AG04449 (cell line): ENCODE measurements at regions not wholly inside any gene's neighbourhood (a gene's known extent, or its start where the extent isn't known, plus 50 kb on each side); places are given as distances from the start of the nearest gene placed in this dataset.

Experiments used
- CTCF ChIA-PET: fragments of 350-600 bp; formaldehyde crosslinking; extraction: SDS; loops from one replicate; lab custom pipeline; 2021; ENCODE audit warnings: antibody characterized with exemption; lab: Yijun Ruan, JAX
- POLR2A ChIA-PET: fragments of 400-600, 350-600 bp; formaldehyde crosslinking; extraction: SDS; loops from one replicate; lab custom pipeline; 2020; ENCODE audit warnings: antibody characterized with exemption, inconsistent platforms; lab: Yijun Ruan, JAX
- DNase-seq: peaks from one replicate; pipeline ENCODE4 v3.0.0-alpha.2; 2010; ENCODE audit warnings: low read depth, low spot score
- H3K4me3 ChIP-seq: 2 replicates; pipeline ENCODE4 v1.5.1; 2011; ENCODE audit warnings: low read depth, mild to moderate bottlenecking, control low read depth, low read length
- CTCF ChIP-seq: IDR thresholded peaks from one replicate; pipeline ENCODE4 v1.5.1; 2011; ENCODE audit warnings: mild to moderate bottlenecking, moderate library complexity, low read length, control low read depth, inconsistent platforms; ENCODE audit not compliant: insufficient read depth; ENCODE audit errors: missing control alignments

DNA sequence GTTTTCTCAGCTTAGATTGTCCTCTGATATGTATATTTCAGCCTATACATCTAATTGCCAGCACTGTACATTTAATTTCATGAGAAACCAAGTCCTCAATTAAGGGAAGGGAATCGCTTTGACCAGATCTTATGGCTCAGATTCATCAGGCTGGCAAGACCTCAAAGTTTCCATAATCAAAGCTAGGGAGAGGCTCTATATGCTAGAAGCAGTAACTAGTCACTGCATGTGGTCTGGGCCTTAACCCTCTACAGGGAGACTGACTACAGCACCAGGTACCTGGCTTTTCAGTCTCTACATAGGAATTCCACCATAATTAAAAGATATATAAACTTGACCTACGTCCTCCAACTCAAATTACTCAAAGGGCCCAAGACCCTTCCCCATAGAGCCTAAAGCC, 97.4 kb upstream of the JAZF1 start:
- DNase-seq, result no peak
- POLR2A ChIA-PET, result no interaction called here
- CTCF ChIA-PET, result interaction anchor here (1.3 kb wide), 1 partner anchor 21 kb away, joined by 3 read pairs; no protein-coding TSS in a partner anchor
- no peak for TF ChIP-seq CTCF
- no peak overlapping the region for H3K4me3 ChIP-seq

DNA sequence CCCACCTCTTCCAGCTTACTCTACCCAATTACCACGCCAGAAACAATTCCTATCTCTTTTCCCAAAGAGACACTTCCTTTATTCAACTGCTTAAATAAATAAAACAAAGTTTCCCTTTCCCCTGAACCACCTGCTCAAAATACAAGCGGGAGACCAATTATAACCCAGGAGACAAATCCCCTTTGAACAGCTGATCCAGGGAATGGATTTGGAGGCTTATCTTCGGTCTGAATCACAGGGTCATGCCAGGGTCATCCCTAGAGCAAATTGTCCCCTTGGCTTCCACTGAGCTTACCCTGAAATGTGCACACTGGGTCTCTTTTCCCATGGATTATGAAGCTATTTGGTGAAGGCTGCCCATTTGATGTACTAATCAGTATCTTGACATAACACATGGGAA, 99.9 kb upstream of the JAZF1 start:
- H3K4me3 ChIP-seq, result no peak overlapping the region
- ChIA-PET CTCF (interaction anchor here (1.7 kb wide), 1 partner anchor 16 kb away, joined by 7 read pairs; no protein-coding TSS in a partner anchor), POLR2A (no interaction called here)
- TF ChIP-seq CTCF, result no peak
- no peak for DNase-seq

GRCh38 chr7:28290496-28290895, 109.9 kb upstream of the JAZF1 start:
- no peak for TF ChIP-seq CTCF
- CTCF ChIA-PET, result interaction anchor here (1.5 to 2.9 kb wide), 2 partner anchors 9 to 13 kb away, joined by 3 to 14 read pairs; no protein-coding TSS in a partner anchor
- DNase-seq, result no peak
- no peak overlapping the region for H3K4me3 ChIP-seq
- POLR2A ChIA-PET, result no interaction called here

GRCh38 chr7:28291559-28291958, 111.0 kb upstream of the JAZF1 start:
- CTCF ChIA-PET, result interaction anchor here (0.6 to 2.9 kb wide), 5 partner anchors 7 to 197 kb away, joined by 3 to 14 read pairs (median 3); no protein-coding TSS in a partner anchor
- no peak for TF ChIP-seq CTCF
- POLR2A ChIA-PET, result no interaction called here
- no peak for DNase-seq
- no peak overlapping the region for H3K4me3 ChIP-seq

- ChIA-PET POLR2A (no interaction called here), CTCF (interaction anchor here (0.7 to 2.6 kb wide), 3 partner anchors 9 to 208 kb away, joined by 3 to 6 read pairs (median 3); no protein-coding TSS in a partner anchor)
- TF ChIP-seq CTCF, result no peak
- no peak for DNase-seq
- no peak overlapping the region for H3K4me3 ChIP-seq
Measured at GRCh38 chr7:28292834-28293526, 112.4 kb upstream of the JAZF1 start.

- ChIA-PET CTCF (interaction anchor here (0.7 to 2.6 kb wide), 2 partner anchors 8 to 207 kb away, joined by 3 to 6 read pairs; no protein-coding TSS in a partner anchor), POLR2A (no interaction called here)
- no peak for DNase-seq
- TF ChIP-seq CTCF, result no peak
- no peak overlapping the region for H3K4me3 ChIP-seq
Measured at GRCh38 chr7:28293527-28293835, 112.9 kb upstream of the JAZF1 start.
